Spleen (tissue), 11 donors: ENCODE measurements at regions not wholly inside any gene's neighbourhood (a gene's known extent, or its start where the extent isn't known, plus 50 kb on each side); places are given as distances from the start of the nearest gene placed in this dataset.

Source experiments
- DNase-seq: peaks from one replicate; pipeline ENCODE4 v3.0.0-alpha.2; 2020
- H3K27ac ChIP-seq, 8 donors: fragments of 200-600 bp; sonication (generic) in 7 of 8; 1 replicate in 4 of 8; 2 replicates in 4 of 8; pipeline versions ENCODE4 v1.5.0 to v1.8.0; 2016 to 2021; ENCODE audit warnings: inconsistent platforms in 4 of 8, mild to moderate bottlenecking in 4 of 8, moderate library complexity in 1 of 8
- H3K27me3 ChIP-seq, 7 donors: fragments of 200-600 bp; sonication (generic) in 6 of 7; replicated peaks in 1 of 7; 1 replicate in 4 of 7; 2 replicates in 3 of 7; pipeline versions ENCODE4 v1.5.0 to v1.8.0; 2016 to 2021; ENCODE audit warnings: inconsistent platforms in 3 of 7, mild to moderate bottlenecking in 1 of 7
- H3K36me3 ChIP-seq, 6 donors: fragments of 200-600 bp; sonication (generic) in 5 of 6; 1 replicate in 4 of 6; 2 replicates in 2 of 6; pipeline versions ENCODE4 v1.5.0 to v1.8.0; 2016 to 2021; ENCODE audit warnings: inconsistent platforms in 2 of 6
- H3K4me1 ChIP-seq, 6 donors: fragments of 200-600 bp; sonication (generic) in 5 of 6; 1 replicate in 3 of 6; 2 replicates in 3 of 6; pipeline versions ENCODE4 v1.5.0 to v1.8.0; 2016 to 2021; ENCODE audit warnings: inconsistent platforms in 3 of 6
- H3K4me3 ChIP-seq, 8 donors: fragments of 200-600 bp; sonication (generic) in 7 of 8; 1 replicate in 4 of 8; 2 replicates in 4 of 8; pipeline versions ENCODE4 v1.5.0 to v1.8.0; 2016 to 2021; ENCODE audit warnings: inconsistent platforms in 4 of 8, mild to moderate bottlenecking in 4 of 8, moderate library complexity in 2 of 8
- H3K9me3 ChIP-seq, 8 donors: fragments of 200-600 bp; sonication (generic) in 7 of 8; 1 replicate in 4 of 8; 2 replicates in 4 of 8; pipeline versions ENCODE4 v1.5.0 to v1.8.0; 2016 to 2021; ENCODE audit warnings: inconsistent platforms in 4 of 8
- POLR2A ChIP-seq, 3 donors: fragments of 450-650 bp; IDR thresholded peaks; one replicate each; pipeline ENCODE4 v1.5.1; 2017; ENCODE audit warnings: antibody characterized with exemption in 3 of 3, mild to moderate bottlenecking in 1 of 3
- POLR2AphosphoS5 ChIP-seq, 3 donors: sonication (generic); formaldehyde crosslinking; IDR thresholded peaks; one replicate each; pipeline ENCODE4 v1.5.1; 2017; ENCODE audit warnings: antibody characterized with exemption in 3 of 3
- WGBS, 5 donors: extraction: QIAGEN DNeasy Blood & Tissue Kit in 3 of 5; methylation state at CpG; one replicate each; pipeline versions ENCODE4 v1.1.5 to v1.1.7; 2013 to 2018; 5-methylcytosine and 5-hydroxymethylcytosine counted together
- intact Hi-C: fragments of 100-400 bp; cut with DNase I; formaldehyde crosslinking; loops from one replicate; pipeline ENCODE4 v1.15.0; 2023; ENCODE audit warnings: low total_unique reads
- small RNA-seq, 4 donors: library from RNA; depleted of rRNA; stranded (forward); fragments of <200 nt; gene quantifications; one replicate each; pipeline ENCODE3, GENCODE V24; 2016
- TF ChIP-seq, protein P1 (sequence below), 11 experiments: fragments of 200-600 bp in 7 of 11; fragments of 450-650 bp in 4 of 11; sonication (generic) in 4 of 11; IDR thresholded peaks in 8 of 11; conservative IDR thresholded peaks in 3 of 11; 1 replicate in 7 of 11; 2 replicates in 4 of 11; pipeline versions ENCODE4 v1.4.0 to v1.8.0; 2016 to 2021; ENCODE audit warnings: antibody characterized with exemption in 11 of 11, inconsistent platforms in 4 of 11, mild to moderate bottlenecking in 1 of 11
- donor health status: healthy with polysubstance abuse.
- donor health status: DM: no; HTN: no; CAD: no; lungs with moderate emphysema.
- donor health status: DM: no; HTN: no; CAD: no.
- donor health status: Bipolar disorder and iron deficiency.
- donor health status: healthy.
- donor health status: DM: no; HTN: no; CAD: no.
- donor health status: DM: yes; HTN: yes; CAD: no.

DNA sequence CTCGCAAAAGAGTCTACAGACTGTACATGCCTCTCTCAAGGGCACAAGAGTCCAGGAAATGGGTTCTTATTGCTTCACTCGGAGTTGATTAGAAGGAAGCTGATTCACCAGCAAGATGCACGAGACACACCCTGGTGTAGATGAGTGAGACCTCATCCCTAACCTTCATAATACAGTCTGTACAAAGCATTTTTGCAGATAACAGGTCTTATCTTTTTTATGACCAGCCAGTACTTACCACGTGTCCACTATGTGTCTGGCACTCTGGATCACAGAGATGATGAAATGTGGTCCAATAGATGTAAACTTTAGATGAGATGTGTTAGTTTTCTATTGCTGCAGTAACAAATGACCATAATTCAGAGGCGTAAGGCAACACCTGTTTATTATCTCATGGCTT lies 53.4 kb upstream of the PWP1 start:
- H3K27me3 ChIP-seq: no peaks in the 10 kb centered on the region
- intact Hi-C loops: no loop called here
- H3K9me3 ChIP-seq: peaks cover 0 to 6% (median 0%) of the 10 kb centered on the region in 8 donors
- DNase-seq: no peak
- no peaks in the 10 kb centered on the region for H3K36me3 ChIP-seq
- no peaks in the 10 kb centered on the region for H3K4me1 ChIP-seq
- no peak overlapping the region for H3K27ac ChIP-seq
- TF ChIP-seq POLR2AphosphoS5 (IDR thresholded peaks at IDR 0.05): no peak
- TF ChIP-seq, protein P1, sequence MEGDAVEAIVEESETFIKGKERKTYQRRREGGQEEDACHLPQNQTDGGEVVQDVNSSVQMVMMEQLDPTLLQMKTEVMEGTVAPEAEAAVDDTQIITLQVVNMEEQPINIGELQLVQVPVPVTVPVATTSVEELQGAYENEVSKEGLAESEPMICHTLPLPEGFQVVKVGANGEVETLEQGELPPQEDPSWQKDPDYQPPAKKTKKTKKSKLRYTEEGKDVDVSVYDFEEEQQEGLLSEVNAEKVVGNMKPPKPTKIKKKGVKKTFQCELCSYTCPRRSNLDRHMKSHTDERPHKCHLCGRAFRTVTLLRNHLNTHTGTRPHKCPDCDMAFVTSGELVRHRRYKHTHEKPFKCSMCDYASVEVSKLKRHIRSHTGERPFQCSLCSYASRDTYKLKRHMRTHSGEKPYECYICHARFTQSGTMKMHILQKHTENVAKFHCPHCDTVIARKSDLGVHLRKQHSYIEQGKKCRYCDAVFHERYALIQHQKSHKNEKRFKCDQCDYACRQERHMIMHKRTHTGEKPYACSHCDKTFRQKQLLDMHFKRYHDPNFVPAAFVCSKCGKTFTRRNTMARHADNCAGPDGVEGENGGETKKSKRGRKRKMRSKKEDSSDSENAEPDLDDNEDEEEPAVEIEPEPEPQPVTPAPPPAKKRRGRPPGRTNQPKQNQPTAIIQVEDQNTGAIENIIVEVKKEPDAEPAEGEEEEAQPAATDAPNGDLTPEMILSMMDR (IDR thresholded peaks at IDR 0.05 in 8 of 11, conservative IDR thresholded peaks at IDR 0.05 in 3 of 11): no peak
- no peak for TF ChIP-seq POLR2A (IDR thresholded peaks at IDR 0.05)
- 73 to 88% (median 78%) methylated on average over 5 of the region's 5 CpGs for WGBS, 5 donors
- no peak overlapping the region for H3K4me3 ChIP-seq

DNA sequence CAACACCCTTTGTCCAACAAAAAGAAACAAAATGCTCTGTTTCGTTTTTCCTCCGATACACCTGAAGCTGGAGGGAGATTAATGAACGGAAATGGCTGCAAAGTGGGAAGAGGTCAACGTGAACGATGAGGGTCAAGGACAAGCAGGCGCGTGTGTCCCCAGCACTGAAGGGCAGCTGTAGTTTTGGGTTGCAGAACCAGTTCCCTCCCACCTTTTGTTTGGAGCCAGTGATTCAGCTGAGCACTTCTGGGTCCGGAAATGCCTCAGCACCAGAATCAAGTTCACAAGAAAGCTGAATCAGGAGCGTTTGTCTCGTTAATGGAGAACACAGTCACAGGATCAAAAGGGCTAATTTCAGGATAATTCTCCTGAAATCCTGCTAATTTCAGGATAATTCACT lies 51.1 kb upstream of the PWP1 start:
- H3K27ac ChIP-seq: no peak overlapping the region
- H3K4me1 ChIP-seq: no peaks in the 10 kb centered on the region
- no peaks in the 10 kb centered on the region for H3K36me3 ChIP-seq
- H3K9me3 ChIP-seq: peaks cover 0 to 6% (median 0%) of the 10 kb centered on the region in 8 donors
- H3K4me3 ChIP-seq: no peak overlapping the region
- intact Hi-C loops: no loop called here
- DNase-seq: no peak
- 57 to 76% (median 66%) methylated on average over 10 of the region's 10 CpGs for WGBS, 5 donors
- TF ChIP-seq POLR2AphosphoS5 (IDR thresholded peaks at IDR 0.05): no peak
- TF ChIP-seq, protein P1 (IDR thresholded peaks at IDR 0.05 in 8 of 11, conservative IDR thresholded peaks at IDR 0.05 in 3 of 11): no peak
- TF ChIP-seq POLR2A (IDR thresholded peaks at IDR 0.05): no peak
- no peaks in the 10 kb centered on the region for H3K27me3 ChIP-seq

DNA sequence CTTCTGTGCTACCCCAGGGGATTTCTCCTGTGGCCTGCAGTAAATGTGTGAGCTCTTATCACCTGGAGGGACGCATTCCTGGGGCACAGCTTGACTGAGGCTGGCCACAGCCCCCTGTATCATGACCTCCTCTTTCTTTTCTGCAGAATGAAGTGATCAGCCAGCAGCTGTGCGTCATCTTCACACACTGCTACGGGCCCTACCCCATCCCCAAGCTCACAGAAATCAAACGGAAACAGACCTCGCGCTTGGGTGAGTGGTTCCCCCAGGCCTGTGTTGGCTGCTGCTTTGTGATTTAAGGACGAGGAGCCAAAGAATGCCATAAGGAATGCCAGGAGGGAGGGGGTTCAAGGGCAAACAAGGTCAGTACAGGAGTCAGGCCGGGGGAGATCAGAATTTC lies 50.5 kb upstream of the PWP1 start:
- intact Hi-C loops: no loop called here
- WGBS, 5 donors: 51 to 95% (median 69%) methylated on average over 8 of the region's 8 CpGs
- DNase-seq: no peak
- H3K4me1 ChIP-seq: no peaks in the 10 kb centered on the region
- H3K4me3 ChIP-seq: no peak overlapping the region
- no peak overlapping the region for H3K27ac ChIP-seq
- no peaks in the 10 kb centered on the region for H3K27me3 ChIP-seq
- H3K9me3 ChIP-seq: peaks cover 0 to 6% (median 0%) of the 10 kb centered on the region in 8 donors
- H3K36me3 ChIP-seq: no peaks in the 10 kb centered on the region
- no peak for TF ChIP-seq POLR2A (IDR thresholded peaks at IDR 0.05)
- no peak for TF ChIP-seq POLR2AphosphoS5 (IDR thresholded peaks at IDR 0.05)
- TF ChIP-seq, protein P1 (IDR thresholded peaks at IDR 0.05 in 8 of 11, conservative IDR thresholded peaks at IDR 0.05 in 3 of 11): no peak

Small RNA genes in the stretch of these regions (small RNA-seq; reads per million reads assigned to genes)
- gene RF00284 (0 to 0.07 (median 0) reads per million in 4 donors), gene RNA5SP371 (0 reads per million in 4 donors)
